ENCODE measurements at regions not wholly inside any gene's neighbourhood (a gene's known extent, or its start where the extent isn't known, plus 50 kb on each side); places are given as distances from the start of the nearest gene placed in this dataset.

DNA sequence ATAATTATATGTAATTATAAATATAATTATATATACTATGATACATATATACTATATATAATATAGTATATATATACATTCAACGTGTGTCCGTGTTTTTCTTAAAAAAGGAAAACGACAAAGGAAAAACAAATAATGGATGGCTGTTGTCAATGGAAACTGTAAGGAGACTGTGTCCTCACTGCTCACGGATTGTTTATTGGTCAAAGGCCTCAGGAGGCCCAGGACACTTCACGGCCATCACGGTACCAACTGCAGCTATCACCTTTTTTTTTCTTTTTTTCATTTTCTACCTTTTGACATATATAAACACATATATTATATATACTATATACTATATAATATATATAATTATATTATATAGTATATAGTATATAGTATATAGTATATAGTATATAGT, 113.4 kb downstream of the SPTSSA start:
- TF ChIP-seq, protein P1, sequence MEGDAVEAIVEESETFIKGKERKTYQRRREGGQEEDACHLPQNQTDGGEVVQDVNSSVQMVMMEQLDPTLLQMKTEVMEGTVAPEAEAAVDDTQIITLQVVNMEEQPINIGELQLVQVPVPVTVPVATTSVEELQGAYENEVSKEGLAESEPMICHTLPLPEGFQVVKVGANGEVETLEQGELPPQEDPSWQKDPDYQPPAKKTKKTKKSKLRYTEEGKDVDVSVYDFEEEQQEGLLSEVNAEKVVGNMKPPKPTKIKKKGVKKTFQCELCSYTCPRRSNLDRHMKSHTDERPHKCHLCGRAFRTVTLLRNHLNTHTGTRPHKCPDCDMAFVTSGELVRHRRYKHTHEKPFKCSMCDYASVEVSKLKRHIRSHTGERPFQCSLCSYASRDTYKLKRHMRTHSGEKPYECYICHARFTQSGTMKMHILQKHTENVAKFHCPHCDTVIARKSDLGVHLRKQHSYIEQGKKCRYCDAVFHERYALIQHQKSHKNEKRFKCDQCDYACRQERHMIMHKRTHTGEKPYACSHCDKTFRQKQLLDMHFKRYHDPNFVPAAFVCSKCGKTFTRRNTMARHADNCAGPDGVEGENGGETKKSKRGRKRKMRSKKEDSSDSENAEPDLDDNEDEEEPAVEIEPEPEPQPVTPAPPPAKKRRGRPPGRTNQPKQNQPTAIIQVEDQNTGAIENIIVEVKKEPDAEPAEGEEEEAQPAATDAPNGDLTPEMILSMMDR (IDR thresholded peaks at IDR 0.05) = no peak
- TF ChIP-seq POLR2A (IDR thresholded peaks at IDR 0.05) = no peak

All from Peyer's patch (tissue), 4 donors.